ENCODE measurements at regions not wholly inside any gene's neighbourhood (a gene's known extent, or its start where the extent isn't known, plus 50 kb on each side); places are given as distances from the start of the nearest gene placed in this dataset.
"Not testable (repeated sequence)": the region's sequence is repeated elsewhere in the genome, so short reads cannot be mapped to it uniquely, and the experiment has no call there.

DNA sequence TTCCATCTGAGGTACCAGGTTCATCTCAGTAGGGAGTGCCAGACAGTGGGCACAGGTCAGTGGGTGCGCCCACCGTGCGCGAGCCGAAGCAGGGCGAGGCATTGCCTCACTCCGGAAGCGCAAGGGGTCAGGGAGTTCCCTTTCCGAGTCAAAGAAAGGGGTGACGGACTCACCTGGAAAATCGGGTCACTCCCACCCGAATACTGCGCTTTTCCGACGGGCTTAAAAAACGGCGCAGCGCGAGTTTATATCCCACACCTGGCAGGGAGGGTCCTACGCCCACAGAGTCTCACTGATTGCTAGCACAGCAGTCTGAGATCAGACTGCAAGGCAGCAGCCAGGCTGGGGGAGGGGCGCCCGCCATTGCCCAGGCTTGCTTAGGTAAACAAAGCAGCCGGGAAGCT is 101.5 kb upstream of the POMZP3 start:
- TF ChIP-seq, protein P1, sequence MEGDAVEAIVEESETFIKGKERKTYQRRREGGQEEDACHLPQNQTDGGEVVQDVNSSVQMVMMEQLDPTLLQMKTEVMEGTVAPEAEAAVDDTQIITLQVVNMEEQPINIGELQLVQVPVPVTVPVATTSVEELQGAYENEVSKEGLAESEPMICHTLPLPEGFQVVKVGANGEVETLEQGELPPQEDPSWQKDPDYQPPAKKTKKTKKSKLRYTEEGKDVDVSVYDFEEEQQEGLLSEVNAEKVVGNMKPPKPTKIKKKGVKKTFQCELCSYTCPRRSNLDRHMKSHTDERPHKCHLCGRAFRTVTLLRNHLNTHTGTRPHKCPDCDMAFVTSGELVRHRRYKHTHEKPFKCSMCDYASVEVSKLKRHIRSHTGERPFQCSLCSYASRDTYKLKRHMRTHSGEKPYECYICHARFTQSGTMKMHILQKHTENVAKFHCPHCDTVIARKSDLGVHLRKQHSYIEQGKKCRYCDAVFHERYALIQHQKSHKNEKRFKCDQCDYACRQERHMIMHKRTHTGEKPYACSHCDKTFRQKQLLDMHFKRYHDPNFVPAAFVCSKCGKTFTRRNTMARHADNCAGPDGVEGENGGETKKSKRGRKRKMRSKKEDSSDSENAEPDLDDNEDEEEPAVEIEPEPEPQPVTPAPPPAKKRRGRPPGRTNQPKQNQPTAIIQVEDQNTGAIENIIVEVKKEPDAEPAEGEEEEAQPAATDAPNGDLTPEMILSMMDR (IDR thresholded peaks at IDR 0.05; ENCODE audit: borderline replicate concordance, extremely low read depth, low read length, poor library complexity, severe bottlenecking), result not testable (repeated sequence)
- not testable (repeated sequence) for TF ChIP-seq EZH2 (IDR thresholded peaks at IDR 0.05; ENCODE audit: borderline replicate concordance, low read depth, low read length, severe bottlenecking)

All from DND-41 (cell line).